Prostate gland (tissue), 2 donors: ENCODE measurements at regions not wholly inside any gene's neighbourhood (a gene's known extent, or its start where the extent isn't known, plus 50 kb on each side); places are given as distances from the start of the nearest gene placed in this dataset.

ENCODE experiments used
- DNase-seq: peaks from one replicate; pipeline ENCODE4 v3.0.0-alpha.2; 2019; ENCODE audit warnings: low spot score
- H3K27ac ChIP-seq, 2 donors: fragments of 200-600 bp; sonication (generic); 2 replicates each; pipeline ENCODE4 v1.5.1; 2017 to 2019
- H3K27me3 ChIP-seq: fragments of 200-600 bp; sonication (generic); replicated peaks from 2 replicates; pipeline ENCODE4 v1.5.1; 2019; ENCODE audit not compliant: insufficient read depth
- H3K36me3 ChIP-seq, 2 donors: fragments of 200-600 bp; sonication (generic); 1 replicate in 1 of 2; 2 replicates in 1 of 2; pipeline versions ENCODE4 v1.5.1 to v1.8.1; 2017 to 2019
- H3K4me1 ChIP-seq: fragments of 200-600 bp; sonication (generic); replicated peaks from 2 replicates; pipeline ENCODE4 v1.5.1; 2019
- H3K4me3 ChIP-seq, 2 donors: fragments of 200-600 bp; sonication (generic); 2 replicates each; pipeline ENCODE4 v1.5.1; 2017 to 2019
- H3K9me3 ChIP-seq: fragments of 200-600 bp; sonication (generic); 2 replicates; pipeline ENCODE4 v1.5.1; 2017
- POLR2A ChIP-seq: fragments of 450-650 bp; IDR thresholded peaks from one replicate; pipeline ENCODE4 v1.6.1; 2016; ENCODE audit warnings: antibody characterized with exemption, mild to moderate bottlenecking
- POLR2AphosphoS5 ChIP-seq: sonication (generic); formaldehyde crosslinking; IDR thresholded peaks from one replicate; pipeline ENCODE4 v1.6.1; 2017; ENCODE audit warnings: antibody characterized with exemption
- WGBS: methylation state at CpG from one replicate; pipeline ENCODE4 v1.1.5; 2018; 5-methylcytosine and 5-hydroxymethylcytosine counted together
- intact Hi-C: fragments of 100-400 bp; cut with DNase I; formaldehyde crosslinking; loops from one replicate; pipeline ENCODE4 v1.14.2; 2022
- TF ChIP-seq, protein P1 (sequence below), 4 experiments: fragments of 200-600 bp in 2 of 4; fragments of 450-650 bp in 2 of 4; sonication (generic) in 2 of 4; IDR thresholded peaks; 1 replicate in 3 of 4; 2 replicates in 1 of 4; pipeline ENCODE4 v1.5.1; 2016 to 2019; ENCODE audit warnings: antibody characterized with exemption in 4 of 4, mild to moderate bottlenecking in 2 of 4, moderate library complexity in 2 of 4

DNA sequence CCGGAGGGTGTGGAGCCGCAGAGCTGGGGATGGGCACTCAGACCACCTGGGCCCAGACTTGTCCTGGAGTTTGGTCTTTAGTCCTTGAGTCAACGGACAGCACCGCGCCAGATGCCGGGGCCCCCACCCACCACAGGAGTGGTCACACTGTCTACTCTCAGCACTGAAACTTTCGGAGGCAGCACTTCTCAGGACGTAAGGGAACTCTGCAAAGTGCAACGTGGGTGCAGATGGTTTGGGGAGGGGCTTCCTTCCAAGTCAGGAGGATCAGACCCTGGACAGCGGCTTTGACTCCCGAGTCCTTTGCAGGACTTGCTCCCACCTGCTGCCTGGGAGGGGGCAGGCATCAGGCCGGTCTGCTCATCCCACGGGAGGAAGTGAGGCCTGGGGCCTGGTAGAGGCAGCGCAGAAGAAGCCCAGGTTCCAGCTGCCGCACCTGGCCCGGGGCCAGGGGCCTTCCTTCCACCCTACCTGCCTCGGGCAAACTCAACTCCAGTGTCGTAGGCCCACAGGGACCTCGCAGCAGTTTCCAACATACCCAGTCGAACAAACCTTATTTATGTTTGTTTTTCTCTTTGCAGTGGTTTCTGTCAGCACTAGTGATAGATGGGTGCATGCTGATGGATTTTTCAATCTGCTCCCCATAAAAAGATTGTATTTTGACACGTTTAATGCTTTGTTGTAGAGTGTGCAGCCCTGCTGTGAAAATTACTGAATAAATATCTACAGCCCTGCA lies 149.8 kb upstream of the PPP1R26 start:
- peaks cover 1% of the 10 kb centered on the region for H3K27me3 ChIP-seq
- H3K4me3 ChIP-seq = no peak overlapping the region
- no peaks in the 10 kb centered on the region for H3K36me3 ChIP-seq
- no peak for DNase-seq
- no peak overlapping the region for H3K27ac ChIP-seq
- intact Hi-C loops = no loop called here
- no peaks in the 10 kb centered on the region for H3K9me3 ChIP-seq
- no peaks in the 10 kb centered on the region for H3K4me1 ChIP-seq
- WGBS = 47% methylated on average over 19 of the region's 21 CpGs
- TF ChIP-seq POLR2AphosphoS5 (no peak), POLR2A (no peak)
- TF ChIP-seq, protein P1, sequence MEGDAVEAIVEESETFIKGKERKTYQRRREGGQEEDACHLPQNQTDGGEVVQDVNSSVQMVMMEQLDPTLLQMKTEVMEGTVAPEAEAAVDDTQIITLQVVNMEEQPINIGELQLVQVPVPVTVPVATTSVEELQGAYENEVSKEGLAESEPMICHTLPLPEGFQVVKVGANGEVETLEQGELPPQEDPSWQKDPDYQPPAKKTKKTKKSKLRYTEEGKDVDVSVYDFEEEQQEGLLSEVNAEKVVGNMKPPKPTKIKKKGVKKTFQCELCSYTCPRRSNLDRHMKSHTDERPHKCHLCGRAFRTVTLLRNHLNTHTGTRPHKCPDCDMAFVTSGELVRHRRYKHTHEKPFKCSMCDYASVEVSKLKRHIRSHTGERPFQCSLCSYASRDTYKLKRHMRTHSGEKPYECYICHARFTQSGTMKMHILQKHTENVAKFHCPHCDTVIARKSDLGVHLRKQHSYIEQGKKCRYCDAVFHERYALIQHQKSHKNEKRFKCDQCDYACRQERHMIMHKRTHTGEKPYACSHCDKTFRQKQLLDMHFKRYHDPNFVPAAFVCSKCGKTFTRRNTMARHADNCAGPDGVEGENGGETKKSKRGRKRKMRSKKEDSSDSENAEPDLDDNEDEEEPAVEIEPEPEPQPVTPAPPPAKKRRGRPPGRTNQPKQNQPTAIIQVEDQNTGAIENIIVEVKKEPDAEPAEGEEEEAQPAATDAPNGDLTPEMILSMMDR (IDR thresholded peaks at IDR 0.05) = no peak

DNA sequence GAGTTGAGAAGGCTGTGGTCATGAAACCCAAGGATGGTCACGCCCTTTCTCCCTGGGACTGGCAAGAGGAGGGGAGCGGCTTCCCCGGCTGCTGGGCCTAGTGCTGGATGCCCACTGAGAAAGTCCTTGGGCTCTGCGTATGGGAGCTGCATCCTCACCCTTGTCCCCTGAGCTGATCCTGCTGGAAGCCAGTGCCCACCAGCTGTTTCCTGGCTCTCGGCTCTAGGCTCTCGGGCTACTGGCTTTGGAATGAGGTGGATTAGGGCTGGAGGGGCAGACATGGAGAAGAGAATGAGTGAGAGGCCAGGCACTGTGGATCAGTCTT lies 149.3 kb upstream of the PPP1R26 start:
- Histone ChIP-seq H3K27ac (no peak overlapping the region), H3K36me3 (no peaks in the 10 kb centered on the region), H3K9me3 (no peaks in the 10 kb centered on the region), H3K4me3 (no peak overlapping the region), H3K27me3 (peaks cover 1% of the 10 kb centered on the region), H3K4me1 (no peaks in the 10 kb centered on the region)
- 88% methylated on average over 6 of the region's 6 CpGs for WGBS
- intact Hi-C loops = no loop called here
- no peak for DNase-seq
- TF ChIP-seq, protein P1 (IDR thresholded peaks at IDR 0.05) = no peak

DNA sequence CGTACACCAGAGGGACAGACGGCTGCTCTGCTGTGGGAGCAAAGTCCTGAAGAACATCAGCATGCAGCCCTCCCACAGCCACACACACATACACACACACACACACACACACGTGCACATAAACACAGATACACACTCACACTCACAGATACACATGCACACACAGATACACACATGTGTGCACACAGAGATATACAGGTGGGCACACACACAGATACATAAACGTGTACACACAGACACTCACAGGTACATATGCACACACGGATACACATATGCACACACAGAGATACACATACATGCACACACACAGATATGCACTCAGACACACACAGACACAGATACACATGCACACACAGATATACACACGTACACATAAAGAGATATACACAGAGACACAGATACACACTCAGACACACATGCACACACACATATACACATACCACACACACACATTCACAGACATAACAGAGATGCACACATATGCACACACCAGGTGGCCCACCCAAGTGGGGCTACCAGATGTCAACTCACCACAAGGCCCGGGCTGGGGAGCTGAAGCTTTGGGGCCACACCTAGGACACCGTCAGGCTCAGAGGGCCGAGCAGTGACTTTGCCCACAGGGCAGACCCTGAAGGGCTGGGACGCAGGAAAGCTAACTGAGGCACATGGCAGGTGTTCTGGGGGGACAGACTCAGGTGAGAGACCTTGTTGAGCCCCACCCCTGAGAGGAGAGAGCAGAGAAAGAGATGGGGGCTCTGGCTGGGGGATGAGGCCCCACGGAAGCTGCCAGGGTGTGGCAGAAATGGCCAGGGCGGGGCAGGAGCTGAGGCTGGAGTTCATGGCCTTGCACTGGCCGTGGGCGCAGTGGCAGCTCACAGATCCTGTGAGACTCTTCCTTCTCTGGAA lies 148.6 kb upstream of the PPP1R26 start:
- Histone ChIP-seq H3K4me3 (no peak overlapping the region), H3K4me1 (no peaks in the 10 kb centered on the region), H3K36me3 (no peaks in the 10 kb centered on the region), H3K9me3 (no peaks in the 10 kb centered on the region), H3K27ac (no peak overlapping the region), H3K27me3 (no peaks in the 10 kb centered on the region)
- no peak for TF ChIP-seq POLR2AphosphoS5
- TF ChIP-seq, protein P1 (IDR thresholded peaks at IDR 0.05) = no peak
- no peak for TF ChIP-seq POLR2A
- intact Hi-C loops = no loop called here
- DNase-seq = no peak
- WGBS = 87% methylated on average over 14 of the region's 14 CpGs

DNA sequence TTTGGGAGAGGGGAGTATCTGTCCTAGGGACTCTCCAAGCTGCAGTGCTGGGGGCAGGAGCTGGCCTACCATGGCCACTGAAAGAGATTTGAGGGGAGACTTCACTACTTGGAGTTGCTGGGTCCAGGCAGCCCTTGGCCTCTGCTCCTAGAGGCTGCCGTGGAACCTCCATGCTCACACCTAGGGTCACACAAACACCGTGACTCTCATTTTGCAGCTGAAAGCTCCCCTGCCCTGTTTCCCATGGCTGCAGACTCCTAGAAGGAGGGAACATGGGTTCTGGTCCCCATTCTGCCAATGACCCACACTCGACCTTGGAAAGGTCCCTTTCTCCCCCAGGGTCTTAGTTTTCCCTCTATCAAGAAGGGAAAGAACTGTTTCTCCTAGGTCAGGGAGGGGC lies 147.1 kb upstream of the PPP1R26 start:
- WGBS = 41% methylated on average over 3 of the region's 3 CpGs
- intact Hi-C loops = no loop called here
- no peak for TF ChIP-seq POLR2AphosphoS5
- no peaks in the 10 kb centered on the region for H3K4me1 ChIP-seq
- no peaks in the 10 kb centered on the region for H3K9me3 ChIP-seq
- DNase-seq = no peak
- H3K4me3 ChIP-seq = no peak overlapping the region
- no peaks in the 10 kb centered on the region for H3K27me3 ChIP-seq
- H3K27ac ChIP-seq = no peak overlapping the region
- no peaks in the 10 kb centered on the region for H3K36me3 ChIP-seq

DNA sequence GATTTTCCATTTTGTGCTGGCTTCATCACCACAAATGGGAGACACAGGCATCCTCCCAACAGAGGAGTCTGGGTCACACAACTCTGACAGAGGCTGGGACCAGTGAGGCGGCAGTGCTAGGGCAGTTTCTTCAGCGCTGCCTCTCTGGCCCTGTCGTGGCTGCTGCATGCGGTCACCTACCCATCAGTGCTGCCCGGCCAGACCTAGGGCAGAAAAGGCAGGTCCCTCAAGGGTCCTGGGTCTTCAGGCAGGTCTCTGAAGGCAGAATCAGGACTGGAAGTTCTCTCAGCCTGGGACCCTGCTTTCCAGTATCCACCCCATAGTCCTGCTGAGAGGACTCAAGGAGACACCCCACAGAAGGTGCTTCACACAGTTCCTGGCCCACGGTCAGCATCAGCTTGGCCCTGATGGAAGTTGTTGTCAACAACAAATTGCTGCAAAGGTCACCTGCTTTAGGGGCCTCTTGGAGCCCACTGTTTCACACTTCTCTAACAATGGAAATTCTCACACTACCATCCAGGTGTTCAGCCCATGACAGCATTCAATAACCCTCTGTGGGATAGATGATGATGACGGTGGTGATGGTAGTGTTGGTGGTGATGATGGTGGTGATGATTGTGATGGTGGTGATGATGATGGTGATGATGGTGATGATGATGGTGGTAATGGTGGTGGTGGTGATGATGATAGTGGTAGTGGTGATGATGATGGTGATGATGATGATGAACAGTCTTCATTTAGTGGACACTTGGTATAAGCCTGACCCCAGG lies 146.4 kb upstream of the PPP1R26 start:
- 96% methylated on average over 7 of the region's 7 CpGs for WGBS
- H3K27ac ChIP-seq = no peak overlapping the region
- no peak for TF ChIP-seq POLR2A
- no peak for TF ChIP-seq POLR2AphosphoS5
- TF ChIP-seq, protein P1 (IDR thresholded peaks at IDR 0.05) = no peak
- intact Hi-C loops = no loop called here
- no peak overlapping the region for H3K4me3 ChIP-seq
- no peaks in the 10 kb centered on the region for H3K9me3 ChIP-seq
- H3K36me3 ChIP-seq = no peaks in the 10 kb centered on the region
- DNase-seq = no peak
- H3K27me3 ChIP-seq = no peaks in the 10 kb centered on the region
- H3K4me1 ChIP-seq = no peaks in the 10 kb centered on the region
